Amygdala (tissue), 56 donors: ENCODE measurements at regions not wholly inside any gene's neighbourhood (a gene's known extent, or its start where the extent isn't known, plus 50 kb on each side); places are given as distances from the start of the nearest gene placed in this dataset.

Experiments used
- DNase-seq, 56 donors: peaks; one replicate each; lab custom pipeline; 2025; lab: John Stamatoyannopoulos, UW

GRCh38 chr14:98101323-98101722, 1170.7 kb downstream of the BCL11B start:
- no peak for DNase-seq

- no peak for DNase-seq
Observed at GRCh38 chr14:98103705-98104104, 1168.3 kb downstream of the BCL11B start.

- DNase-seq: no peak
Observed at GRCh38 chr14:98109326-98109725, 1162.7 kb downstream of the BCL11B start.

- no peak for DNase-seq
Observed at GRCh38 chr14:98112194-98112780, 1159.7 kb downstream of the BCL11B start.

GRCh38 chr14:98114122-98114895, 1157.7 kb downstream of the BCL11B start:
- DNase-seq: no peak

GRCh38 chr14:98114946-98115345, 1157.1 kb downstream of the BCL11B start:
- DNase-seq: no peak

GRCh38 chr14:98118749-98119148, 1153.2 kb downstream of the BCL11B start:
- no peak for DNase-seq

- no peak for DNase-seq
Observed at GRCh38 chr14:98119739-98120138, 1152.3 kb downstream of the BCL11B start.

- peak in 1 of 56 donors; percentile 0 for DNase-seq
Observed at GRCh38 chr14:98120831-98121464, 1151.0 kb downstream of the BCL11B start.

- no peak for DNase-seq
Observed at GRCh38 chr14:98122527-98122926, 1149.5 kb downstream of the BCL11B start.

GRCh38 chr14:98130691-98131090, 1141.3 kb downstream of the BCL11B start:
- DNase-seq: no peak

- DNase-seq: no peak
Observed at GRCh38 chr14:98131406-98131805, 1140.6 kb downstream of the BCL11B start.

- DNase-seq: no peak
Observed at GRCh38 chr14:98133806-98134205, 1138.2 kb downstream of the BCL11B start.

GRCh38 chr14:98136012-98136789, 1135.8 kb downstream of the BCL11B start:
- DNase-seq: no peak

- DNase-seq: peak in 2 of 56 donors; percentile 10 to 11
Observed at GRCh38 chr14:98137131-98138025, 1134.6 kb downstream of the BCL11B start.

GRCh38 chr14:98138666-98139065, 1133.3 kb downstream of the BCL11B start:
- peak in 7 of 56 donors; percentile 2 to 16 (median 3) for DNase-seq

- no peak for DNase-seq
Observed at GRCh38 chr14:98140862-98141530, 1131.0 kb downstream of the BCL11B start.

GRCh38 chr14:98143566-98143965, 1128.4 kb downstream of the BCL11B start:
- DNase-seq: no peak

- DNase-seq: peak in 1 of 56 donors; percentile 25
Observed at GRCh38 chr14:98144964-98145363, 1127.0 kb downstream of the BCL11B start.
